ENCODE measurements at regions not wholly inside any gene's neighbourhood (a gene's known extent, or its start where the extent isn't known, plus 50 kb on each side); places are given as distances from the start of the nearest gene placed in this dataset.

DNA sequence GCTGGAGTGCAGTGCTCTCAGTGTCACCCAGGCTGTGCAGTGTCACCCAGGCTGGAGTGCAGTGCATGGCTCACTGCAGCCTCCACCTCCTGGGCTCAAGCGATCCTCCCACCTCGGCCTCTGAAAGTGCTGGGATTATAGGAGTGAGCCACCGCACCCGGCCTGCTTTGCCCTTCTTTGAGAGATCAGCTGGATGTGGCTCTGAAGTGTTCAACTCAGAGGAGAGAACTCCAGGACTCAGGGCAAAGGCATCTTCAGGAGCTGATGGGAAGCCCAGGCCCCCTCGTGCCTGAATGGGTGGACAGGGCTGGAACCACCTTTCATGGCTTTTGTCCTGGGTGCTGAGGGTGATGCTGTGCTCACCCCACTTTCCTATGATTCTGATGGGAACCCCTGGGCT lies 52.0 kb upstream of the HAAO start:
- Mint-ChIP-seq H3K36me3 (ENCODE audit: low read depth) (no peaks in the 10 kb centered on the region), H3K9me3 (no peaks in the 10 kb centered on the region), H3K4me1 (peaks cover 74% of the 10 kb centered on the region), H3K27me3 (ENCODE audit: low read depth, poor library complexity) (no peaks in the 10 kb centered on the region), H3K4me3 (no peak overlapping the region), H3K27ac (peak overlapping the region; percentile 93)
- DNase-seq: no peak
- TF ChIP-seq, protein P1, sequence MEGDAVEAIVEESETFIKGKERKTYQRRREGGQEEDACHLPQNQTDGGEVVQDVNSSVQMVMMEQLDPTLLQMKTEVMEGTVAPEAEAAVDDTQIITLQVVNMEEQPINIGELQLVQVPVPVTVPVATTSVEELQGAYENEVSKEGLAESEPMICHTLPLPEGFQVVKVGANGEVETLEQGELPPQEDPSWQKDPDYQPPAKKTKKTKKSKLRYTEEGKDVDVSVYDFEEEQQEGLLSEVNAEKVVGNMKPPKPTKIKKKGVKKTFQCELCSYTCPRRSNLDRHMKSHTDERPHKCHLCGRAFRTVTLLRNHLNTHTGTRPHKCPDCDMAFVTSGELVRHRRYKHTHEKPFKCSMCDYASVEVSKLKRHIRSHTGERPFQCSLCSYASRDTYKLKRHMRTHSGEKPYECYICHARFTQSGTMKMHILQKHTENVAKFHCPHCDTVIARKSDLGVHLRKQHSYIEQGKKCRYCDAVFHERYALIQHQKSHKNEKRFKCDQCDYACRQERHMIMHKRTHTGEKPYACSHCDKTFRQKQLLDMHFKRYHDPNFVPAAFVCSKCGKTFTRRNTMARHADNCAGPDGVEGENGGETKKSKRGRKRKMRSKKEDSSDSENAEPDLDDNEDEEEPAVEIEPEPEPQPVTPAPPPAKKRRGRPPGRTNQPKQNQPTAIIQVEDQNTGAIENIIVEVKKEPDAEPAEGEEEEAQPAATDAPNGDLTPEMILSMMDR (IDR thresholded peaks at IDR 0.05): no peak

DNA sequence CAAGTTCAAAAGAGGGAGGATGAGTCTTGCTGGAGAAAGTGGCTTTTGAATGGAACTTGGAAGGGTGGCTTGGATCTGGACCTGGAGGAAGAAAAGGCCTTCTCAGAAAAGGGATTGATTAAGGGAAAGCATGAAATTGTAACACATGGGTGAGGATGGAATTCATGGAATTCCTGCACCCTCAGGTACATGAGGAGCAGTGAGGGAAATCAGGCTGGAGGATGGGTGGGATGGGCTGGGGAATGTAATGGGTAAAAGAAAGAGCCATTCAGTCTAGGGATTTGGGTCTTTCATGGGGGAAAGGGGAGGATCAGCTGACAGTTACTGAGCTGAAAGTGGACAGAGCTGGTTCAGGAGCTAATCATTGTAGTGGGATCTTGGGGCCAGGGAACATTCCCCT lies 51.2 kb upstream of the HAAO start:
- H3K36me3 Mint-ChIP-seq (ENCODE audit: low read depth): no peaks in the 10 kb centered on the region
- DNase-seq: no peak
- TF ChIP-seq, protein P1 (IDR thresholded peaks at IDR 0.05): no peak
- H3K4me3 Mint-ChIP-seq: no peak overlapping the region
- no peaks in the 10 kb centered on the region for H3K27me3 Mint-ChIP-seq (ENCODE audit: low read depth, poor library complexity)
- H3K27ac Mint-ChIP-seq: peak overlapping the region; percentile 44
- H3K9me3 Mint-ChIP-seq: no peaks in the 10 kb centered on the region
- peaks cover 68% of the 10 kb centered on the region for H3K4me1 Mint-ChIP-seq

DNA sequence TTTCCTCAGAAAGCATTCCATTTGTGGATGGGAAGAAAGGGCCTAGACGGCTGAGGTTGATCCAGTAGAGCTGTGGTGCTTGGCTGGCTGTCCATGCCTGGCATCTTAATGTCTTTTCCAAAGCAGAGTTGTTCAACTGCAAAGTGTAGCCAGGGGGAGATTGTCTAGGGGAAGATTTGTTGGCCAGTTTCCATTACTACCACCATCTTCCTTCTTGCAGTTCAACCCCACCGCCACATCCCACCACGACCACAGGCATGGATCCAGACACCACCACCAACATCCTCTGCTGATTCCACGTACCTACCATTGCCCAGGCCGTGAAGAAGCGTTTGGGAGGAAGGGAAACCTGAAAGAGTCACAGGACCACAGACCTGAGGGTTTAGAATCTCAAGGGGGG lies 50.7 kb upstream of the HAAO start:
- Mint-ChIP-seq H3K4me3 (no peak overlapping the region), H3K36me3 (ENCODE audit: low read depth) (no peaks in the 10 kb centered on the region), H3K4me1 (peaks cover 68% of the 10 kb centered on the region), H3K27ac (peak overlapping the region; percentile 80), H3K27me3 (ENCODE audit: low read depth, poor library complexity) (no peaks in the 10 kb centered on the region), H3K9me3 (peaks cover 3% of the 10 kb centered on the region)
- no peak for DNase-seq
- TF ChIP-seq, protein P1 (IDR thresholded peaks at IDR 0.05): no peak

DNA sequence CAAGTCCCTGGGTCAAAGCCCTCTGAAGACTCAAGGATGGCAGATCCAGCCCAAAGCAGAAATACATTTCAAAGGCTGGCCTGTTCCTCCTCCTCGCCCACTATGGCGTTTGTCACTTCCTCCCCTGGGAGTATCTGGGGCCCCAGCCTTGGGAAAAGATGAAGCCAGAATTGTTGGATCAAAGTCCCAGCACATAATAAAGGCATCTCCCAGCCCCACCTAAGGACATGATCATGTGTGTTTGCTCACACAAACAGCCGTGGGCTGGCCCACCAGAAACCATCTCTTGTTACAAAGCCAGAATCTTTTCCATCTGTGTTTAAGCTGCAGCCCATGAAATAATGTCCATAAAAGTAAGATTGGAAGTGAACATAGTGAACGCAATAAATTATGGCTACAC lies 50.1 kb upstream of the HAAO start:
- no peak overlapping the region for H3K27ac Mint-ChIP-seq
- TF ChIP-seq, protein P1 (IDR thresholded peaks at IDR 0.05): no peak
- peaks cover 64% of the 10 kb centered on the region for H3K4me1 Mint-ChIP-seq
- H3K36me3 Mint-ChIP-seq (ENCODE audit: low read depth): no peaks in the 10 kb centered on the region
- H3K4me3 Mint-ChIP-seq: no peak overlapping the region
- peaks cover 4% of the 10 kb centered on the region for H3K9me3 Mint-ChIP-seq
- H3K27me3 Mint-ChIP-seq (ENCODE audit: low read depth, poor library complexity): no peaks in the 10 kb centered on the region
- DNase-seq: no peak

Measured in nephron progenitor cell (in vitro differentiated cells).